GM10266 (cell line): ENCODE measurements at regions not wholly inside any gene's neighbourhood (a gene's known extent, or its start where the extent isn't known, plus 50 kb on each side); places are given as distances from the start of the nearest gene placed in this dataset.
"Not testable (repeated sequence)": the region's sequence is repeated elsewhere in the genome, so short reads cannot be mapped to it uniquely, and the experiment has no call there.

ENCODE experiments used
- DNase-seq: peaks from one replicate; pipeline ENCODE4 v3.0.0; 2012; ENCODE audit errors: extremely low spot score
- TF ChIP-seq, protein P1 (sequence below): IDR thresholded peaks from 2 replicates; pipeline ENCODE4 v1.5.1; 2012; ENCODE audit warnings: mild to moderate bottlenecking, low read depth; ENCODE audit not compliant: control insufficient read depth, insufficient read depth; ENCODE audit errors: missing control alignments

DNA sequence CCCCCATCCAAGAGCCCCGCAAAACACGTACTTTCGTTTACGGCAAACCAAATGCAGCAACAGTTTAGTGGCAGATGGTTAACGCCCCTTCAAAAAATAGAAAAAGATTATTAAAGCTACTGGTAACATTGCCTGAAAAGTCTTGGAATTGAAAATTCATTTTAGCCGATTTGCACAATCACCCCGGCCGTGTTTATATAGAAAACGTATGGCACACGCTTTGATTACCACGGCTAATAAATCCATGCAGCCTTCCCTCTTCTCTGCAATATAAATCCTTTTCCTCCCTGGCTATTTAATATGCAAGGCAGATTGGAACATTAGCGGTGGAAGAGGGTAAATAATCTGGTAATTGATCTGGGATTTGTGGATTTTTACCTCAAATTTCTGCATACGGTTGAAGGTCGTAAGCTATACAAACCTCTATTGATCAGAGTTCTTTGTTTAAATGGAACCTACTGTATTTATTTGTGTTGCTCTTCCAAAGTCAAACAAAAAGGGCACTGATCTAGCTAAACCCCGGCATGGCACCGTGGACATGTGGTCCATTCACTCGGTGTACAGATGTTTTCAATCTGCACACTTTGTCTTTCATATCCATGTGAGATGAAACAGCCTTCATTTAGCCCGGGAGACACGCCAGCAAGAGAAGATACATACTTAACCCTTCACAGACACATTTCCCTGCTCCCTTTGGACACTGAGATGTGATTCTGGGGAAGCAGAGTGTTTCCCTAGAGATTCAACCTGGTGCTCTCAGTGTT is 238.1 kb upstream of the MAF start:
- DNase-seq: no peak
- TF ChIP-seq, protein P1, sequence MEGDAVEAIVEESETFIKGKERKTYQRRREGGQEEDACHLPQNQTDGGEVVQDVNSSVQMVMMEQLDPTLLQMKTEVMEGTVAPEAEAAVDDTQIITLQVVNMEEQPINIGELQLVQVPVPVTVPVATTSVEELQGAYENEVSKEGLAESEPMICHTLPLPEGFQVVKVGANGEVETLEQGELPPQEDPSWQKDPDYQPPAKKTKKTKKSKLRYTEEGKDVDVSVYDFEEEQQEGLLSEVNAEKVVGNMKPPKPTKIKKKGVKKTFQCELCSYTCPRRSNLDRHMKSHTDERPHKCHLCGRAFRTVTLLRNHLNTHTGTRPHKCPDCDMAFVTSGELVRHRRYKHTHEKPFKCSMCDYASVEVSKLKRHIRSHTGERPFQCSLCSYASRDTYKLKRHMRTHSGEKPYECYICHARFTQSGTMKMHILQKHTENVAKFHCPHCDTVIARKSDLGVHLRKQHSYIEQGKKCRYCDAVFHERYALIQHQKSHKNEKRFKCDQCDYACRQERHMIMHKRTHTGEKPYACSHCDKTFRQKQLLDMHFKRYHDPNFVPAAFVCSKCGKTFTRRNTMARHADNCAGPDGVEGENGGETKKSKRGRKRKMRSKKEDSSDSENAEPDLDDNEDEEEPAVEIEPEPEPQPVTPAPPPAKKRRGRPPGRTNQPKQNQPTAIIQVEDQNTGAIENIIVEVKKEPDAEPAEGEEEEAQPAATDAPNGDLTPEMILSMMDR: no peak

DNA sequence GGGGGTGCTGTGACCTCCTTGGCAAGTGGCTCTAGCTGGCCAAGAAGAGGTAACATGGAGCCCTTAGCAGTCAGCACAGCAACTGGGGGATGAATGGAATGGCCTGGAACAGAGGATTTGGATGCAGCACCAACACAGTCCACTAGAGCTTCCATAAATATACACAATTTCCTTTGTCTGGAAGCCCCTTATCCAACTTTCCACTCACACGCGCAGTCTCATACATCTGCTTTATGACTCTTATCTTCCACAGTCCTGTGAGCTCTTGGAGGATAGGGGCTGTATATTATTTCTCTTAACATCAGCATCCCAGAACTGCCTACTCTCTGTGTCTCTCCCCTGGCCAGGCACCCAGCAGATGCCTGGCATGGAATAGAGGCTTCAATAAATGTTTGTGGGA is 235.6 kb upstream of the MAF start:
- TF ChIP-seq, protein P1: no peak
- DNase-seq: no peak

DNA sequence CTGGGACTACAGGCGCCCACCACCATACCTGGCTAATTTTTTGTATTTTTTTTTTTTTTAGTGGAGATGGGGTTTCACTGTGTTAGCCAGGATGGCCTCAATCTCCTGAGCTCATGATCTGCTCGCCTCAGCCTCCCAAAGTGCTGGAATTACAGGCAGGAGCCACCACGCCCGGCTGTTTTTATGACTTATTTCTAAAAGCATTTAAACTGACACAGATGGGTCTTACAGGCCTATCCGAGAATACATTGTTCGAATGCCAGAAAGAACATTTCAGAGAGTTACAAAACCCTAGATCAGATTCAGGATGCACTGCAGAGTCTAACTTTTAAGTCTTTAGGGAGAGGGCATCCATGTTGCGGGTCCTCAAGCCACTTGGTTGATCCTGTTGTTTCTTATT is 234.7 kb upstream of the MAF start:
- DNase-seq: no peak
- TF ChIP-seq, protein P1: no peak

DNA sequence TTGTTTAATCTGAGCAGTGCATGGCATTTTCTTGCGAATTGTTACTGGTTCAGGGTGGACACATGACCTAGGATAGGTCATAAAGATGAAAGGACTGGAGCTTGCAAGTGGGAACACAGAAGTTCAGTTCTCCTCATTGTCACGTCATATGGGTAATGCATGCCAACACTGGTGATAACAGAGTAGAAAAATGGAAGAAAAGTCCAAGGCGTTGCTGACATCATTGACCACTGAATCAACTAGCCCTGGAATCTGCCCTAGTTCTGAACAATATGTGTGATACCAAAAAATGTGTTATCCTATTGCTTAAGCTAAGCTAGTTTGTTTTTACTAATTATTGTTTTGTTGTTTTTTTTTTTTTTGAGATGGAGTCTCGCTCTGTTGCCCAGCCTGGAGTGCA is 234.2 kb upstream of the MAF start:
- TF ChIP-seq, protein P1: no peak
- no peak for DNase-seq

DNA sequence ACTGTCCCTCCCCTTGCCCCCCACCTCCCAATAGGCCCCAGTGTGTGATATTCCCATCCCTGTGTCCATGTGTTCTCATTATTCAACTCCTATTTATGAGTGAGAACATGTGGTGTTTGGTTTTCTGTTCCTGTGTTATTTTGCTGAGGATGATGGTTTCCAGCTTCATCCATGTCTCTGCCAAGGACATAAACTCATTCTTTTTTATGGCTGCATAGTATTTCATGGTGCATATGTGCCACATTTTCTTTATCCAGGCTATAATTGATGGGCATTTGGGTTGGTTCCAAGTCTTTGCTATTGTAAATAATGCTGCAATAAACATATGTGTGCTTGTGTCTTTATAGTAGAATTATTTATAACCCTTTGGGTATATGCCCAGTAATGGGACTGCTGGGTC is 233.5 kb upstream of the MAF start:
- not testable (repeated sequence) for DNase-seq

DNA sequence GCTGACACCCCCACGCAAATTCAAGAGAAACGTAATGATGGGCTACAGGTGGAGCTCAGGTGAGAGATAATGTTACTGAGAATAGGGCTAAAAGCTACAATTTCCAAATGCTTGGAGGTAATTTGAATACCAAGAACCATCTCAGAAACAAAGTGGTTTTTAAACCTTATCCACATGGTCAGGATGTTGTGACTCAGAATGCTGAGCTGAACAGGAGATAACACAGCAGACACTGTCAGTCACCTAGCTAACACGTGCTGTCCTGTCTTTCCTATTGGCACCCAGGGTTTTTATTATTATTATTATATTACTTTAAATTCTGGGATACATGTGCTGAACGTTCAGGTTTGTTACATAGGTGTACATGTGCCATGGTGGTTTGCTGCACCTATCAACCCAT is 233.0 kb upstream of the MAF start:
- TF ChIP-seq, protein P1: no peak
- no peak for DNase-seq

DNA sequence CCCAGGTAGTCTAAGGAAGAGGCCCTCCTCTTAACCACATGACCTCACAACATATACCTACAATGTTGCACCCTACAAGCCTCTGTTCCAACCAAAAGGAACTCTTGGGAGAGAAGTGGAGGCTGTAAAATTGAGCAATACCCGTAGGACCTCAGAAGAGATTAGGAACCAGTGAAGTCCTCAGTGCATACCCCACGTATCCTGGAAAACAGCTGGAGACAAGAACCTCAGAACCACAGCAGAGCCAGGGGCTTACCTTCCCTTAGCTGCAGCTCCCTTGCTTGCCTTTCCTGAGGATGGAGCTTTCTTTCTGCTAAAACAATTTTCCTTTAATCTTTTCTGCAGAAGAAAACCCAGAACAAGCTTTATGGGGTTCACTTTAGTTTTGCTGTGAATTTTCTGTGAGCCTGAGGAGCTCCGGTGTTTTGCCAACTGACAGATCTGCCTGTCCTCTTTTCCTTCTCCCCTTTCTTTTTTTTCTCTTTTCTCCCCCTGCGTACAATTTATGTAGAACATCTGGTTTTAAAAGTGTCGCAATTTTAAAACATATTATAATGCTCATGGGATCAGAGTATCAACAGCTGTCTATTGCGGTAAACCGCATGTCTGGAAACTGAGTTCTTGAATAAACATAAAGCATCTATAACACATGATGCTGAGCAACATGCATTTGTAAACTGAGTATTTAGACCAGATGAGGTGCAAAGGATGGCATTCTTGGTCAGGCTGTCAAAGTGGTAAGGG is 226.4 kb upstream of the MAF start:
- TF ChIP-seq, protein P1: no peak
- no peak for DNase-seq
